Fibroblast of the aortic adventitia (primary cell): ENCODE measurements at regions not wholly inside any gene's neighbourhood (a gene's known extent, or its start where the extent isn't known, plus 50 kb on each side); places are given as distances from the start of the nearest gene placed in this dataset.

Experiments
- DNase-seq: peaks from one replicate; pipeline ENCODE4 v3.0.0-alpha.2; 2010; ENCODE audit warnings: low read depth
- H3K4me3 ChIP-seq: 2 replicates; pipeline ENCODE4 v1.5.1; 2011; ENCODE audit warnings: low read depth, mild to moderate bottlenecking, control low read depth, low read length, moderate library complexity
- CTCF ChIP-seq: IDR thresholded peaks from 2 replicates; pipeline ENCODE4 v1.5.1; 2011; ENCODE audit warnings: mild to moderate bottlenecking, low read length, control low read depth, inconsistent platforms; ENCODE audit not compliant: insufficient read depth

GRCh38 chr3:81962396-81962795 lies 201.0 kb upstream of the GBE1 start:
- no peak overlapping the region for H3K4me3 ChIP-seq
- no peak for DNase-seq
- no peak for TF ChIP-seq CTCF

- no peak for TF ChIP-seq CTCF
- no peak for DNase-seq
- H3K4me3 ChIP-seq, result no peak overlapping the region
These were observed 197.7 kb upstream of the GBE1 start for GRCh38 chr3:81958972-81959640.

- DNase-seq, result no peak
- no peak overlapping the region for H3K4me3 ChIP-seq
- TF ChIP-seq CTCF, result no peak
These were observed 194.4 kb upstream of the GBE1 start for GRCh38 chr3:81955878-81956277.

GRCh38 chr3:81953111-81953510 lies 191.7 kb upstream of the GBE1 start:
- no peak overlapping the region for H3K4me3 ChIP-seq
- no peak for TF ChIP-seq CTCF
- DNase-seq, result no peak

- no peak for DNase-seq
- H3K4me3 ChIP-seq, result no peak overlapping the region
- TF ChIP-seq CTCF, result no peak
These were observed 190.7 kb upstream of the GBE1 start for GRCh38 chr3:81952141-81952540.

GRCh38 chr3:81951636-81952035 lies 190.2 kb upstream of the GBE1 start:
- TF ChIP-seq CTCF, result no peak
- no peak for DNase-seq
- no peak overlapping the region for H3K4me3 ChIP-seq

- no peak overlapping the region for H3K4me3 ChIP-seq
- no peak for DNase-seq
- no peak for TF ChIP-seq CTCF
These were observed 189.7 kb upstream of the GBE1 start for GRCh38 chr3:81951106-81951505.
